ENCODE measurements at regions not wholly inside any gene's neighbourhood (a gene's known extent, or its start where the extent isn't known, plus 50 kb on each side); places are given as distances from the start of the nearest gene placed in this dataset.

GRCh38 chrX:95628796-95629195 is 1055.8 kb upstream of the DIAPH2 start:
- Histone ChIP-seq H3K27me3 (ENCODE audit: control insufficient read depth, insufficient read depth, low read length) (no peaks in the 10 kb centered on the region), H3K36me3 (ENCODE audit: control insufficient read depth, insufficient read depth, low read length) (no peaks in the 10 kb centered on the region), H3K4me3 (ENCODE audit: low read length) (no peak overlapping the region), H3K9me3 (ENCODE audit: control insufficient read depth, insufficient read depth, low read length) (no peaks in the 10 kb centered on the region), H3K27ac (ENCODE audit: low read length) (no peak overlapping the region), H3K4me1 (ENCODE audit: control insufficient read depth, insufficient read depth, low read length) (no peaks in the 10 kb centered on the region)
- H3K36me3 Mint-ChIP-seq, result no peaks in the 10 kb centered on the region
- H3K4me1 Mint-ChIP-seq, result no peaks in the 10 kb centered on the region
- no peaks in the 10 kb centered on the region for H3K27me3 Mint-ChIP-seq (ENCODE audit: low read depth in 2 of 2)
- peaks cover 0 to 4% of the 10 kb centered on the region in 2 donors for H3K9me3 Mint-ChIP-seq
- no peak for ATAC-seq
- DNase-seq, result no peak
- no peak for TF ChIP-seq CTCF (IDR thresholded peaks at IDR 0.05)
- no peak overlapping the region for H3K27ac Mint-ChIP-seq
- 83% methylated on average over 1 of the region's 1 CpG for WGBS (ENCODE audit: insufficient coverage)
- intact Hi-C loops (cut with micrococcal nuclease), result no loop called here
- no peak overlapping the region for H3K4me3 Mint-ChIP-seq

- Histone ChIP-seq H3K27ac (ENCODE audit: low read length) (no peak overlapping the region), H3K9me3 (ENCODE audit: control insufficient read depth, insufficient read depth, low read length) (no peaks in the 10 kb centered on the region), H3K27me3 (ENCODE audit: control insufficient read depth, insufficient read depth, low read length) (no peaks in the 10 kb centered on the region), H3K36me3 (ENCODE audit: control insufficient read depth, insufficient read depth, low read length) (no peaks in the 10 kb centered on the region), H3K4me3 (ENCODE audit: low read length) (no peak overlapping the region), H3K4me1 (ENCODE audit: control insufficient read depth, insufficient read depth, low read length) (no peaks in the 10 kb centered on the region)
- Mint-ChIP-seq H3K4me1 (no peaks in the 10 kb centered on the region), H3K4me3 (no peak overlapping the region), H3K9me3 (peaks cover 0 to 4% of the 10 kb centered on the region in 2 donors), H3K27me3 (ENCODE audit: low read depth in 2 of 2) (no peaks in the 10 kb centered on the region), H3K27ac (no peak overlapping the region), H3K36me3 (no peaks in the 10 kb centered on the region)
- no peak for ATAC-seq
- DNase-seq, result no peak
- no peak for TF ChIP-seq CTCF (IDR thresholded peaks at IDR 0.05)
- intact Hi-C loops (cut with micrococcal nuclease), result no loop called here
- WGBS (ENCODE audit: insufficient coverage), result 91% methylated on average over 1 of the region's 2 CpGs
These were observed 1054.9 kb upstream of the DIAPH2 start for GRCh38 chrX:95629737-95630136.

- no peak overlapping the region for H3K27ac ChIP-seq (ENCODE audit: low read length)
- no peaks in the 10 kb centered on the region for H3K4me1 ChIP-seq (ENCODE audit: control insufficient read depth, insufficient read depth, low read length)
- Mint-ChIP-seq H3K9me3 (peaks cover 7 to 10% of the 10 kb centered on the region in 2 donors), H3K36me3 (no peaks in the 10 kb centered on the region), H3K27me3 (ENCODE audit: low read depth in 2 of 2) (no peaks in the 10 kb centered on the region), H3K4me1 (no peaks in the 10 kb centered on the region), H3K27ac (no peak overlapping the region), H3K4me3 (no peak overlapping the region)
- ATAC-seq (no peak), DNase-seq (no peak)
- intact Hi-C loops (cut with micrococcal nuclease), result no loop called here
- 78% methylated on average over 1 of the region's 2 CpGs for WGBS (ENCODE audit: insufficient coverage)
- no peak for TF ChIP-seq CTCF (IDR thresholded peaks at IDR 0.05)
- H3K27me3 ChIP-seq (ENCODE audit: control insufficient read depth, insufficient read depth, low read length), result no peaks in the 10 kb centered on the region
- no peak overlapping the region for H3K4me3 ChIP-seq (ENCODE audit: low read length)
- H3K36me3 ChIP-seq (ENCODE audit: control insufficient read depth, insufficient read depth, low read length), result no peaks in the 10 kb centered on the region
- no peaks in the 10 kb centered on the region for H3K9me3 ChIP-seq (ENCODE audit: control insufficient read depth, insufficient read depth, low read length)
These were observed 1044.4 kb upstream of the DIAPH2 start for GRCh38 chrX:95640226-95640625.

- DNase-seq (no peak), ATAC-seq (no peak)
- Mint-ChIP-seq H3K4me3 (no peak overlapping the region), H3K27ac (no peak overlapping the region), H3K27me3 (ENCODE audit: low read depth in 2 of 2) (no peaks in the 10 kb centered on the region), H3K4me1 (no peaks in the 10 kb centered on the region), H3K36me3 (no peaks in the 10 kb centered on the region), H3K9me3 (peaks cover 0 to 2% of the 10 kb centered on the region in 2 donors)
- no peak overlapping the region for H3K4me3 ChIP-seq (ENCODE audit: low read length)
- no peaks in the 10 kb centered on the region for H3K4me1 ChIP-seq (ENCODE audit: control insufficient read depth, insufficient read depth, low read length)
- H3K27me3 ChIP-seq (ENCODE audit: control insufficient read depth, insufficient read depth, low read length), result no peaks in the 10 kb centered on the region
- no peaks in the 10 kb centered on the region for H3K9me3 ChIP-seq (ENCODE audit: control insufficient read depth, insufficient read depth, low read length)
- intact Hi-C loops (cut with micrococcal nuclease), result no loop called here
- H3K36me3 ChIP-seq (ENCODE audit: control insufficient read depth, insufficient read depth, low read length), result no peaks in the 10 kb centered on the region
- no peak for TF ChIP-seq CTCF (IDR thresholded peaks at IDR 0.05)
- H3K27ac ChIP-seq (ENCODE audit: low read length), result no peak overlapping the region
These were observed 1038.9 kb upstream of the DIAPH2 start for GRCh38 chrX:95645738-95646137.
